ENCODE measurements at regions not wholly inside any gene's neighbourhood (a gene's known extent, or its start where the extent isn't known, plus 50 kb on each side); places are given as distances from the start of the nearest gene placed in this dataset.
"Not testable (repeated sequence)": the region's sequence is repeated elsewhere in the genome, so short reads cannot be mapped to it uniquely, and the experiment has no call there.

- not testable (repeated sequence) for TF ChIP-seq CTCF, EZH2, EZH2phosphoT487 (IDR thresholded peaks at IDR 0.05)
Observed at GRCh38 chr6:26818640-26819225, 159.2 kb upstream of the ZNF322 start.

Measured in neural progenitor cell (in vitro differentiated cells).